HEK293 (cell line): ENCODE measurements at regions not wholly inside any gene's neighbourhood (a gene's known extent, or its start where the extent isn't known, plus 50 kb on each side); places are given as distances from the start of the nearest gene placed in this dataset.

Experiments
- AEBP2 ChIP-seq: fragments of 450-650 bp; formaldehyde crosslinking; IDR thresholded peaks from 2 replicates; pipeline ENCODE4 v1.5.1; 2016; ENCODE audit warnings: missing biosample characterization, missing genetic modification characterization, borderline replicate concordance
- ATF2 ChIP-seq: fragments of 450-650 bp; formaldehyde crosslinking; IDR thresholded peaks from 2 replicates; pipeline ENCODE4 v1.5.1; 2016; ENCODE audit warnings: missing biosample characterization, missing genetic modification characterization, low read depth
- BCL11A ChIP-seq: fragments of 450-650 bp; formaldehyde crosslinking; IDR thresholded peaks from 2 replicates; pipeline ENCODE4 v1.5.1; 2016; ENCODE audit warnings: low read depth, missing biosample characterization, missing genetic modification characterization
- HIC1 ChIP-seq: fragments of 450-650 bp; formaldehyde crosslinking; IDR thresholded peaks from 2 replicates; pipeline ENCODE4 v1.5.1; 2016; ENCODE audit warnings: missing biosample characterization, missing genetic modification characterization
- PRDM4 ChIP-seq: fragments of 450-650 bp; formaldehyde crosslinking; IDR thresholded peaks from 2 replicates; pipeline ENCODE4 v1.5.1; 2017; ENCODE audit warnings: missing biosample characterization, missing genetic modification characterization
- SCRT2 ChIP-seq: fragments of 450-650 bp; formaldehyde crosslinking; IDR thresholded peaks from 2 replicates; pipeline ENCODE4 v1.5.1; 2016; ENCODE audit warnings: missing biosample characterization, missing genetic modification characterization
- TSHZ1 ChIP-seq: fragments of 450-650 bp; formaldehyde crosslinking; IDR thresholded peaks from 2 replicates; pipeline ENCODE4 v1.5.1; 2016; ENCODE audit warnings: missing biosample characterization, missing genetic modification characterization, borderline replicate concordance
- ZBTB48 ChIP-seq: fragments of 450-650 bp; formaldehyde crosslinking; IDR thresholded peaks from 2 replicates; pipeline ENCODE4 v1.5.1; 2016; ENCODE audit warnings: missing biosample characterization, missing genetic modification characterization
- ZBTB8A ChIP-seq: fragments of 450-650 bp; formaldehyde crosslinking; IDR thresholded peaks from 2 replicates; pipeline ENCODE4 v1.5.1; 2016; ENCODE audit warnings: missing biosample characterization, missing genetic modification characterization
- ZNF16 ChIP-seq: fragments of 450-650 bp; formaldehyde crosslinking; IDR thresholded peaks from 2 replicates; pipeline ENCODE4 v1.5.1; 2016; ENCODE audit warnings: low read depth, missing biosample characterization, missing genetic modification characterization
- ZNF174 ChIP-seq: fragments of 450-650 bp; formaldehyde crosslinking; IDR thresholded peaks from 2 replicates; pipeline ENCODE4 v1.5.0; 2017; ENCODE audit warnings: missing biosample characterization, mild to moderate bottlenecking, missing genetic modification characterization
- ZNF266 ChIP-seq: fragments of 450-650 bp; formaldehyde crosslinking; IDR thresholded peaks from 2 replicates; pipeline ENCODE4 v1.5.1; 2016; ENCODE audit warnings: missing biosample characterization, missing genetic modification characterization, low read depth
- ZNF292 ChIP-seq: fragments of 450-650 bp; formaldehyde crosslinking; IDR thresholded peaks from 2 replicates; pipeline ENCODE4 v1.5.1; 2016; ENCODE audit warnings: low read depth, missing biosample characterization, missing genetic modification characterization, borderline replicate concordance
- ZNF449 ChIP-seq: fragments of 450-650 bp; formaldehyde crosslinking; IDR thresholded peaks from 2 replicates; pipeline ENCODE4 v1.5.1; 2017; ENCODE audit warnings: missing biosample characterization, mild to moderate bottlenecking, missing genetic modification characterization, moderate library complexity
- ZNF488 ChIP-seq: fragments of 450-650 bp; formaldehyde crosslinking; IDR thresholded peaks from 2 replicates; pipeline ENCODE4 v1.5.1; 2016; ENCODE audit warnings: missing biosample characterization, missing genetic modification characterization
- ZNF501 ChIP-seq: fragments of 450-650 bp; formaldehyde crosslinking; IDR thresholded peaks from 2 replicates; pipeline ENCODE4 v1.5.1; 2016; ENCODE audit warnings: missing biosample characterization, missing genetic modification characterization
- ZNF621 ChIP-seq: fragments of 450-650 bp; formaldehyde crosslinking; IDR thresholded peaks from 2 replicates; pipeline ENCODE4 v1.5.1; 2017; ENCODE audit warnings: missing biosample characterization, missing genetic modification characterization
- ZNF623 ChIP-seq: fragments of 450-650 bp; formaldehyde crosslinking; IDR thresholded peaks from 2 replicates; pipeline ENCODE4 v1.5.1; 2016; ENCODE audit warnings: missing biosample characterization, missing genetic modification characterization
- ZNF645 ChIP-seq: fragments of 450-650 bp; formaldehyde crosslinking; IDR thresholded peaks from 2 replicates; pipeline ENCODE4; 2016; ENCODE audit warnings: missing biosample characterization, missing genetic modification characterization
- ZNF654 ChIP-seq: fragments of 450-650 bp; formaldehyde crosslinking; IDR thresholded peaks from 2 replicates; pipeline ENCODE4 v1.5.1; 2016; ENCODE audit warnings: low read depth, missing biosample characterization, missing genetic modification characterization
- ZNF664 ChIP-seq: fragments of 450-650 bp; formaldehyde crosslinking; IDR thresholded peaks from 2 replicates; pipeline ENCODE4 v1.5.1; 2016; ENCODE audit warnings: missing biosample characterization, missing genetic modification characterization
- ZNF692 ChIP-seq: fragments of 450-650 bp; formaldehyde crosslinking; IDR thresholded peaks from 2 replicates; pipeline ENCODE4 v1.5.1; 2016; ENCODE audit warnings: missing biosample characterization, missing genetic modification characterization

GRCh38 chr5:165920655-165921054 is 2370.8 kb upstream of the WWC1 start (continued):
- TF ChIP-seq HIC1: no peak
- no peak for TF ChIP-seq ZNF16 (tag by site-specific recombination)
- peak; percentile 69; the same call in 1 of the 2 replicates for TF ChIP-seq ZBTB8A (tag by site-specific recombination)
- no peak for TF ChIP-seq BCL11A
- peak; percentile 28; the same call in 1 of the 2 replicates for TF ChIP-seq ZNF501
- TF ChIP-seq ZNF645 (tag by site-specific recombination): no peak
- no peak for TF ChIP-seq TSHZ1 (tag by site-specific recombination)
- 0 out of 2 replicates have a peak, but pooled peaks have one; percentile 25 for TF ChIP-seq ZNF664 (tag by site-specific recombination)
- no peak for TF ChIP-seq ZNF174 (tag by site-specific recombination)
- peak; percentile 56 for TF ChIP-seq ZNF623 (tag by site-specific recombination)
- no peak for TF ChIP-seq ZNF692 (tag by site-specific recombination)
- no peak for TF ChIP-seq ZNF292 (tag by site-specific recombination)
- no peak for TF ChIP-seq ATF2 (tag by site-specific recombination)
- TF ChIP-seq ZNF449 (tag by site-specific recombination): no peak
- TF ChIP-seq AEBP2 (tag by site-specific recombination): 0 out of 2 replicates have a peak, but pooled peaks have one; percentile 20
- peak; percentile 26; the same call in 1 of the 2 replicates for TF ChIP-seq ZNF654
- no peak for TF ChIP-seq ZNF621
- no peak for TF ChIP-seq SCRT2 (tag by site-specific recombination)
- no peak for TF ChIP-seq PRDM4
- TF ChIP-seq ZNF266 (tag by site-specific recombination): 0 out of 2 replicates have a peak, but pooled peaks have one; percentile 43
- TF ChIP-seq ZNF488 (tag by site-specific recombination): no peak
- no peak for TF ChIP-seq ZBTB48
